ENCODE measurements at regions not wholly inside any gene's neighbourhood (a gene's known extent, or its start where the extent isn't known, plus 50 kb on each side); places are given as distances from the start of the nearest gene placed in this dataset.

DNA sequence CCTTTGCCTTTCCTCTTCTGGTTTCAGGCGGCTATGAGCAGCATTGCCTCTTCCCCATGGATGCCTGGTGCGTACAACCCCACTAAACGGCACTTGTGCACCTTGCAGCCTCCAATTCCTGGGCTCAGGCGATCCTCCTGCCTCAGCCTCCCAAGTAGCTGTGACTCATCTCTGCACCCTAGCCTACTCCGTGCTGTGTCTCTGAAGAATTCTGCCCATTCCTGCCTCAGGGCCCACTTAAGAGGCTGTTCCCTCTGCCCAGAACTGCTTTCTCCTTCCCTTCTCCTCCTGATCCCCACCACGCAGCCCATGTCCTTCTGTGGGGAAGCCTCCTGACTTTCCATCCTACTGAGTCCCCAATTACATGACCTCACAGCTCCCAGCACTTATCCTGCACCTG lies 142.2 kb upstream of the ZNF507 start:
- Histone ChIP-seq H3K9me2 (replicated peaks; ENCODE audit: insufficient read depth) (no peaks in the 10 kb centered on the region), H3K79me2 (no peaks in the 10 kb centered on the region), H3K4me3 (no peak overlapping the region), H2AFZ (no peak overlapping the region), H3K36me3 (replicated peaks; ENCODE audit: insufficient read depth, low read depth) (no peaks in the 10 kb centered on the region), H3K4me1 (ENCODE audit: insufficient read depth) (no peaks in the 10 kb centered on the region), H3K4me2 (no peak overlapping the region), H3K9me3 (ENCODE audit: low read depth) (no peaks in the 10 kb centered on the region), H3K27me3 (no peaks in the 10 kb centered on the region), H3K27ac (no peak overlapping the region), H4K20me1 (ENCODE audit: insufficient read depth, poor library complexity, severe bottlenecking) (no peaks in the 10 kb centered on the region)
- no peak for DNase-seq (ENCODE audit: low spot score)
- TF ChIP-seq, protein P1, sequence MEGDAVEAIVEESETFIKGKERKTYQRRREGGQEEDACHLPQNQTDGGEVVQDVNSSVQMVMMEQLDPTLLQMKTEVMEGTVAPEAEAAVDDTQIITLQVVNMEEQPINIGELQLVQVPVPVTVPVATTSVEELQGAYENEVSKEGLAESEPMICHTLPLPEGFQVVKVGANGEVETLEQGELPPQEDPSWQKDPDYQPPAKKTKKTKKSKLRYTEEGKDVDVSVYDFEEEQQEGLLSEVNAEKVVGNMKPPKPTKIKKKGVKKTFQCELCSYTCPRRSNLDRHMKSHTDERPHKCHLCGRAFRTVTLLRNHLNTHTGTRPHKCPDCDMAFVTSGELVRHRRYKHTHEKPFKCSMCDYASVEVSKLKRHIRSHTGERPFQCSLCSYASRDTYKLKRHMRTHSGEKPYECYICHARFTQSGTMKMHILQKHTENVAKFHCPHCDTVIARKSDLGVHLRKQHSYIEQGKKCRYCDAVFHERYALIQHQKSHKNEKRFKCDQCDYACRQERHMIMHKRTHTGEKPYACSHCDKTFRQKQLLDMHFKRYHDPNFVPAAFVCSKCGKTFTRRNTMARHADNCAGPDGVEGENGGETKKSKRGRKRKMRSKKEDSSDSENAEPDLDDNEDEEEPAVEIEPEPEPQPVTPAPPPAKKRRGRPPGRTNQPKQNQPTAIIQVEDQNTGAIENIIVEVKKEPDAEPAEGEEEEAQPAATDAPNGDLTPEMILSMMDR (IDR thresholded peaks at IDR 0.05; ENCODE audit: poor library complexity) = no peak
- TF ChIP-seq EZH2 (IDR thresholded peaks at IDR 0.05; ENCODE audit: borderline replicate concordance) = no peak
- no peak for TF ChIP-seq EZH2phosphoT487 (IDR thresholded peaks at IDR 0.05; ENCODE audit: low read depth, severe bottlenecking, unreplicated experiment)
- 87% methylated on average over 6 of the region's 6 CpGs for WGBS (ENCODE audit: low lambda C conversion rate, missing lambda C conversion rate)

DNA sequence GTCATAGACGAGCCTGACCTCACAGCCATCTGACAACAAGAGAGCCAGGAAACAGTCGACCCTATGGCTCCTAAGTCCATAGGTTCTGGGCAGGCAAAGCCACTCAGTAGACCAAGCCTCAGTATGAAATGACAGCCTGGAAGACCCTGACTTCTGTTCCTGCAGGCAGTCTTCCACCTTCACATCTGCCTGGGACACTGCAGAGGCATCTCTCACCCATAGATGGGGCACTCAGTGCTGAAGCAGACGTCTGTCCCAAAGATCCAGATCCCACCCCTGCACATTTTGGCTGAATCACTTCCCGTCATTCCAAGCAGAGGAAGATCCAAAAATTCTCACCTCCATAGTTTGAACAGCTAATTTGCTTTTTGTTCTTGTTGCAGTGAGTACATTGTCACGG lies 139.3 kb upstream of the ZNF507 start:
- H3K79me2 ChIP-seq = no peaks in the 10 kb centered on the region
- WGBS (ENCODE audit: low lambda C conversion rate, missing lambda C conversion rate) = 63% methylated on average over 5 of the region's 5 CpGs
- H2AFZ ChIP-seq = no peak overlapping the region
- DNase-seq (ENCODE audit: low spot score) = no peak
- H3K36me3 ChIP-seq (replicated peaks; ENCODE audit: insufficient read depth, low read depth) = no peaks in the 10 kb centered on the region
- no peaks in the 10 kb centered on the region for H3K9me3 ChIP-seq (ENCODE audit: low read depth)
- no peaks in the 10 kb centered on the region for H3K27me3 ChIP-seq
- TF ChIP-seq EZH2 (IDR thresholded peaks at IDR 0.05; ENCODE audit: borderline replicate concordance) (no peak), EZH2phosphoT487 (IDR thresholded peaks at IDR 0.05; ENCODE audit: low read depth, severe bottlenecking, unreplicated experiment) (no peak)
- TF ChIP-seq, protein P1 (IDR thresholded peaks at IDR 0.05; ENCODE audit: poor library complexity) = no peak
- H3K27ac ChIP-seq = no peak overlapping the region
- no peak overlapping the region for H3K4me2 ChIP-seq
- no peaks in the 10 kb centered on the region for H3K9me2 ChIP-seq (replicated peaks; ENCODE audit: insufficient read depth)
- no peaks in the 10 kb centered on the region for H3K4me1 ChIP-seq (ENCODE audit: insufficient read depth)
- H3K4me3 ChIP-seq = no peak overlapping the region
- H4K20me1 ChIP-seq (ENCODE audit: insufficient read depth, poor library complexity, severe bottlenecking) = no peaks in the 10 kb centered on the region

DNA sequence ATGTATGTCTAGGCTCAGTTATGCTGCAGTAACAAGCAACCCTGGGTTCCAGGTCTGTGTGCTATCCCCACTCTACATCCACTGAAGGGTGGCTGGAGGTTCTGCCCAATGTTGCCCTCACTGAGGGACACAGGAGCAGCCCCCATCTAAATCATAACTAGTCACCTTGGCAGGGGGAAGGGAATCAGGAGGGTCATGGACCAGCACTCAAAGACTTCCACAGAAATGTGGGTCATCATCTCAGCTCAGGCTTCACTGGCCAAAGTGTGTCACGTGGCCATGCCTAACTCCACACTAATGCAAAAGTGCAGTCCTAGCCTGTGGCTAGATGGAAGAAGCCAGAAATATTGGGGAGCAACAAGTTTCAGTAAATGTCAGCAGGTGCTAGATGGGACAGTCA lies 137.3 kb upstream of the ZNF507 start:
- WGBS (ENCODE audit: low lambda C conversion rate, missing lambda C conversion rate) = 38% methylated on average over 1 of the region's 1 CpG
- Histone ChIP-seq H3K27ac (no peak overlapping the region), H3K9me2 (replicated peaks; ENCODE audit: insufficient read depth) (no peaks in the 10 kb centered on the region), H3K9me3 (ENCODE audit: low read depth) (no peaks in the 10 kb centered on the region), H3K36me3 (replicated peaks; ENCODE audit: insufficient read depth, low read depth) (no peaks in the 10 kb centered on the region), H3K27me3 (no peaks in the 10 kb centered on the region), H4K20me1 (ENCODE audit: insufficient read depth, poor library complexity, severe bottlenecking) (no peaks in the 10 kb centered on the region), H3K4me1 (ENCODE audit: insufficient read depth) (no peaks in the 10 kb centered on the region), H2AFZ (no peak overlapping the region), H3K79me2 (no peaks in the 10 kb centered on the region), H3K4me2 (no peak overlapping the region), H3K4me3 (no peak overlapping the region)
- no peak for TF ChIP-seq EZH2 (IDR thresholded peaks at IDR 0.05; ENCODE audit: borderline replicate concordance)
- no peak for TF ChIP-seq EZH2phosphoT487 (IDR thresholded peaks at IDR 0.05; ENCODE audit: low read depth, severe bottlenecking, unreplicated experiment)
- TF ChIP-seq, protein P1 (IDR thresholded peaks at IDR 0.05; ENCODE audit: poor library complexity) = no peak
- no peak for DNase-seq (ENCODE audit: low spot score)

DNA sequence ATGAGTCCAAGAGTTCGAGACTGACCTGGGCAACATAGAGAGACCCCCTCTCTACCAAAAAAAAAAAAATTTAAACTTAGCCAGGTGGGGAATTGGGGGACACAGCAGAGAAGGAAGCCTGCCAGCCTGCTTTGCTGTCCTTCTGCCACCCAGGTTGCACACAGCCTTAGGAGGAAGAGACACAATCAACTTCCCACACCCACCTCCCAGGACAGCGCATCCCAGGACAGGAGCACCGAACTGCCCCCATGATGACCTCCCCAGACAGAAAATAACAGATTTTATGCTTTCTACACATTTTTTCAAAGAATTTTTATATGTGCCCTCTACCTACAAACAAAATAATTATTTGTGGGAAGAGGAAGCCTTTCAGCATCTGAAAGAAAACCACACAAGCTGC lies 126.0 kb upstream of the ZNF507 start:
- WGBS (ENCODE audit: low lambda C conversion rate, missing lambda C conversion rate) = 80% methylated on average over 3 of the region's 3 CpGs
- no peak for TF ChIP-seq EZH2 (IDR thresholded peaks at IDR 0.05; ENCODE audit: borderline replicate concordance)
- TF ChIP-seq, protein P1 (IDR thresholded peaks at IDR 0.05; ENCODE audit: poor library complexity) = no peak
- no peak for TF ChIP-seq EZH2phosphoT487 (IDR thresholded peaks at IDR 0.05; ENCODE audit: low read depth, severe bottlenecking, unreplicated experiment)

More for the DNA sequence above, 126.0 kb upstream of the ZNF507 start:
- Histone ChIP-seq H3K4me3 (no peak overlapping the region), H3K27ac (no peak overlapping the region), H2AFZ (no peak overlapping the region), H3K9me2 (replicated peaks; ENCODE audit: insufficient read depth) (no peaks in the 10 kb centered on the region), H3K4me2 (no peak overlapping the region), H3K9me3 (ENCODE audit: low read depth) (no peaks in the 10 kb centered on the region), H3K36me3 (replicated peaks; ENCODE audit: insufficient read depth, low read depth) (no peaks in the 10 kb centered on the region), H3K79me2 (no peaks in the 10 kb centered on the region), H3K4me1 (ENCODE audit: insufficient read depth) (no peaks in the 10 kb centered on the region), H4K20me1 (ENCODE audit: insufficient read depth, poor library complexity, severe bottlenecking) (no peaks in the 10 kb centered on the region), H3K27me3 (peaks cover 18% of the 10 kb centered on the region)
- DNase-seq (ENCODE audit: low spot score) = no peak
